GM13976 (cell line): ENCODE measurements at regions not wholly inside any gene's neighbourhood (a gene's known extent, or its start where the extent isn't known, plus 50 kb on each side); places are given as distances from the start of the nearest gene placed in this dataset.

Source experiments
- DNase-seq: peaks from one replicate; pipeline ENCODE4 v3.0.0; 2012; ENCODE audit warnings: low spot score
- CTCF ChIP-seq: IDR thresholded peaks from 2 replicates; pipeline ENCODE4 v1.5.1; 2012; ENCODE audit warnings: borderline replicate concordance, mild to moderate bottlenecking; ENCODE audit not compliant: insufficient read depth; ENCODE audit errors: extremely low read depth, missing control alignments, control extremely low read depth
- in situ Hi-C: fragments of 300-500 bp; cut with MboI; formaldehyde crosslinking; loops from one replicate; pipeline ENCODE4 v1.12.0; 2022; ENCODE audit warnings: low sequenced_read_pairs, mixed read lengths, inconsistent platforms; ENCODE audit not compliant: unreplicated experiment

GRCh38 chr3:135528413-135529015 lies 437.0 kb upstream of the PPP2R3A start:
- in situ Hi-C loops: no loop called here
- no peak for DNase-seq
- no peak for TF ChIP-seq CTCF

GRCh38 chr3:135532021-135532420 lies 433.5 kb upstream of the PPP2R3A start:
- in situ Hi-C loops: no loop called here
- TF ChIP-seq CTCF: no peak
- no peak for DNase-seq

GRCh38 chr3:135538123-135538522 lies 427.4 kb upstream of the PPP2R3A start:
- no peak for TF ChIP-seq CTCF
- in situ Hi-C loops: no loop called here
- no peak for DNase-seq

GRCh38 chr3:135539351-135539750 lies 426.2 kb upstream of the PPP2R3A start:
- in situ Hi-C loops: no loop called here
- no peak for TF ChIP-seq CTCF
- no peak for DNase-seq

GRCh38 chr3:135539854-135540253 lies 425.7 kb upstream of the PPP2R3A start:
- in situ Hi-C loops: no loop called here
- no peak for DNase-seq
- TF ChIP-seq CTCF: no peak

- no peak for TF ChIP-seq CTCF
- in situ Hi-C loops: no loop called here
- no peak for DNase-seq
Measured at GRCh38 chr3:135549928-135550494, 415.5 kb upstream of the PPP2R3A start.
